Hepatocyte (in vitro differentiated cells): ENCODE measurements at regions not wholly inside any gene's neighbourhood (a gene's known extent, or its start where the extent isn't known, plus 50 kb on each side); places are given as distances from the start of the nearest gene placed in this dataset.
A peak's percentile ranks its signal among the peaks of the same experiment; 100 is the strongest.

ENCODE experiments used
- DNase-seq: peaks from one replicate; pipeline ENCODE4 v3.0.0-alpha.2; 2016; ENCODE audit warnings: low spot score
- H2AFZ ChIP-seq: fragments of 200-600 bp; sonication (generic); 2 replicates; pipeline ENCODE4 v1.6.0; 2016; ENCODE audit warnings: antibody characterized with exemption, mild to moderate bottlenecking
- H3K27ac ChIP-seq: fragments of 200-600 bp; sonication (generic); 2 replicates; pipeline ENCODE4 v1.5.1; 2016; ENCODE audit warnings: mild to moderate bottlenecking
- H3K27me3 ChIP-seq: fragments of 200-600 bp; sonication (generic); 2 replicates; pipeline ENCODE4 v1.6.1; 2016
- H3K36me3 ChIP-seq: fragments of 200-600 bp; sonication (generic); replicated peaks from 2 replicates; pipeline ENCODE4 v1.5.1; 2016; ENCODE audit warnings: low read depth; ENCODE audit not compliant: insufficient read depth
- H3K4me1 ChIP-seq: fragments of 200-600 bp; sonication (generic); 2 replicates; pipeline ENCODE4 v1.5.1; 2016; ENCODE audit warnings: mild to moderate bottlenecking, moderate library complexity; ENCODE audit not compliant: insufficient read depth
- H3K4me2 ChIP-seq: fragments of 200-600 bp; sonication (generic); 2 replicates; pipeline ENCODE4 v1.6.0; 2016
- H3K4me3 ChIP-seq: fragments of 200-600 bp; sonication (generic); 2 replicates; pipeline ENCODE4 v1.5.1; 2016; ENCODE audit warnings: mild to moderate bottlenecking
- H3K79me2 ChIP-seq: fragments of 200-600 bp; sonication (generic); 2 replicates; pipeline ENCODE4 v1.6.0; 2017; ENCODE audit warnings: mild to moderate bottlenecking
- H3K9me2 ChIP-seq: fragments of 200-600 bp; sonication (generic); replicated peaks from 2 replicates; pipeline ENCODE4 v1.6.0; 2017; ENCODE audit warnings: mild to moderate bottlenecking; ENCODE audit not compliant: insufficient read depth
- H3K9me3 ChIP-seq: fragments of 200-600 bp; sonication (generic); 2 replicates; pipeline ENCODE4 v1.5.1; 2016; ENCODE audit warnings: low read depth, mild to moderate bottlenecking
- H4K20me1 ChIP-seq: fragments of 200-600 bp; sonication (generic); 2 replicates; pipeline ENCODE4 v1.6.0; 2016; ENCODE audit warnings: mild to moderate bottlenecking; ENCODE audit not compliant: insufficient read depth, poor library complexity, severe bottlenecking
- EZH2 ChIP-seq: fragments of 200-600 bp; sonication (generic); IDR thresholded peaks from 2 replicates; pipeline ENCODE4 v1.6.1; 2016; ENCODE audit warnings: antibody characterized with exemption, mild to moderate bottlenecking, borderline replicate concordance
- EZH2phosphoT487 ChIP-seq: fragments of 200-600 bp; sonication (generic); IDR thresholded peaks from one replicate; pipeline ENCODE4 v1.6.1; 2018; ENCODE audit warnings: antibody characterized with exemption, mild to moderate bottlenecking, low read depth, moderate library complexity; ENCODE audit not compliant: unreplicated experiment, severe bottlenecking
- WGBS: methylation state at CpG from one replicate; pipeline ENCODE4 v1.1.6; 2016; ENCODE audit warnings: low lambda C conversion rate; ENCODE audit errors: missing lambda C conversion rate; 5-methylcytosine and 5-hydroxymethylcytosine counted together
- TF ChIP-seq, protein P1 (sequence below): fragments of 200-600 bp; sonication (generic); IDR thresholded peaks from 2 replicates; pipeline ENCODE4 v1.5.1; 2016; ENCODE audit warnings: antibody characterized with exemption, mild to moderate bottlenecking; ENCODE audit not compliant: poor library complexity

DNA sequence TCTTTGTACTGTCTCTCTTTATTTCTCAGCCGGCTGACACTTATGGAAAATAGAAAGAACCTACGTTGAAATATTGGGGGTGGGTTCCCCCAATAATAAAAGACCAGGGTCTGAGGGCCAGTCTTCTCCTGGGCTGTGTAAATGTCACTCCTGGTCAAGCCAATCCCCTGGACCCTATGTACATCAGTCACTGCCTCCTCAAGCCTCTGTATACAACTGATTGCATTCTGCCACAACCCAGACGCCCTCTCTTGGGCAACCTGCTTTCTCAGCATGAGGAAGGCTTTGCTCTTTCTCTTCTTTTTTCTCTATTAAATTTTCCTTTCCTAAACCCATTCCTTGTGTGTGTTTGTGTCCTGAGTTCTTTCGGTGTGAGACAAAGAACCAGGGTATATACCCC, 84.1 kb upstream of the SERBP1 start:
- H3K27ac ChIP-seq, result peak overlapping the region; percentile 73
- H3K9me2 ChIP-seq, result no peaks in the 10 kb centered on the region
- no peak overlapping the region for H3K4me3 ChIP-seq
- H3K9me3 ChIP-seq, result peaks cover 6% of the 10 kb centered on the region
- no peaks in the 10 kb centered on the region for H3K36me3 ChIP-seq
- no peak for DNase-seq
- H3K27me3 ChIP-seq, result no peaks in the 10 kb centered on the region
- no peak overlapping the region for H2AFZ ChIP-seq
- TF ChIP-seq, protein P1, sequence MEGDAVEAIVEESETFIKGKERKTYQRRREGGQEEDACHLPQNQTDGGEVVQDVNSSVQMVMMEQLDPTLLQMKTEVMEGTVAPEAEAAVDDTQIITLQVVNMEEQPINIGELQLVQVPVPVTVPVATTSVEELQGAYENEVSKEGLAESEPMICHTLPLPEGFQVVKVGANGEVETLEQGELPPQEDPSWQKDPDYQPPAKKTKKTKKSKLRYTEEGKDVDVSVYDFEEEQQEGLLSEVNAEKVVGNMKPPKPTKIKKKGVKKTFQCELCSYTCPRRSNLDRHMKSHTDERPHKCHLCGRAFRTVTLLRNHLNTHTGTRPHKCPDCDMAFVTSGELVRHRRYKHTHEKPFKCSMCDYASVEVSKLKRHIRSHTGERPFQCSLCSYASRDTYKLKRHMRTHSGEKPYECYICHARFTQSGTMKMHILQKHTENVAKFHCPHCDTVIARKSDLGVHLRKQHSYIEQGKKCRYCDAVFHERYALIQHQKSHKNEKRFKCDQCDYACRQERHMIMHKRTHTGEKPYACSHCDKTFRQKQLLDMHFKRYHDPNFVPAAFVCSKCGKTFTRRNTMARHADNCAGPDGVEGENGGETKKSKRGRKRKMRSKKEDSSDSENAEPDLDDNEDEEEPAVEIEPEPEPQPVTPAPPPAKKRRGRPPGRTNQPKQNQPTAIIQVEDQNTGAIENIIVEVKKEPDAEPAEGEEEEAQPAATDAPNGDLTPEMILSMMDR, result no peak
- no peak for TF ChIP-seq EZH2
- no peaks in the 10 kb centered on the region for H3K79me2 ChIP-seq
- H3K4me1 ChIP-seq, result peaks cover 8% of the 10 kb centered on the region
- H3K4me2 ChIP-seq, result no peak overlapping the region
- WGBS, result 84% methylated on average over 4 of the region's 4 CpGs
- no peaks in the 10 kb centered on the region for H4K20me1 ChIP-seq

DNA sequence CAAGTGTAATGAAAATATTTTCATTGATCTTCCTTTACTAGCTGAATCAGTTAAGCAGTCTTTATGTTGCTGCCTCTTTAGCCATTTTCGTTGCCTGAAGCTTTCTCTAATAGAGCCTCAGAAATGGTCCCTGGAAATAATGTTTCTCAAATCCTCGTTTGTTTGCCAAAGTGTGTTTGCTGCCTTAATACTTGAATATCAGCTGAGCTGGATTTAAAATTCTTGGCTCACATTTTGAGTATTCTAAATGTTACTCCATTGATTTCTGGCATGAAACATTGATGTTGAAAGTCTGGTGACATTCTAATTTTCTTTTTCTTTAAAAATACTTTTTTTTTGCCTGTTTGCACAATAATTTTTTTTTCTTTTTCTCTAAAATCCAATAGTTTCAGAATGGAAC, 84.6 kb upstream of the SERBP1 start:
- Histone ChIP-seq H2AFZ (no peak overlapping the region), H3K9me2 (no peaks in the 10 kb centered on the region), H3K27me3 (no peaks in the 10 kb centered on the region), H3K36me3 (no peaks in the 10 kb centered on the region), H4K20me1 (no peaks in the 10 kb centered on the region), H3K79me2 (no peaks in the 10 kb centered on the region), H3K4me3 (no peak overlapping the region), H3K4me2 (no peak overlapping the region), H3K4me1 (peaks cover 8% of the 10 kb centered on the region), H3K9me3 (peaks cover 6% of the 10 kb centered on the region), H3K27ac (peak overlapping the region; percentile 73)
- TF ChIP-seq EZH2, result no peak
- no peak for TF ChIP-seq EZH2phosphoT487
- TF ChIP-seq, protein P1, result no peak
- no peak for DNase-seq
- 87% methylated on average over 2 of the region's 2 CpGs for WGBS

DNA sequence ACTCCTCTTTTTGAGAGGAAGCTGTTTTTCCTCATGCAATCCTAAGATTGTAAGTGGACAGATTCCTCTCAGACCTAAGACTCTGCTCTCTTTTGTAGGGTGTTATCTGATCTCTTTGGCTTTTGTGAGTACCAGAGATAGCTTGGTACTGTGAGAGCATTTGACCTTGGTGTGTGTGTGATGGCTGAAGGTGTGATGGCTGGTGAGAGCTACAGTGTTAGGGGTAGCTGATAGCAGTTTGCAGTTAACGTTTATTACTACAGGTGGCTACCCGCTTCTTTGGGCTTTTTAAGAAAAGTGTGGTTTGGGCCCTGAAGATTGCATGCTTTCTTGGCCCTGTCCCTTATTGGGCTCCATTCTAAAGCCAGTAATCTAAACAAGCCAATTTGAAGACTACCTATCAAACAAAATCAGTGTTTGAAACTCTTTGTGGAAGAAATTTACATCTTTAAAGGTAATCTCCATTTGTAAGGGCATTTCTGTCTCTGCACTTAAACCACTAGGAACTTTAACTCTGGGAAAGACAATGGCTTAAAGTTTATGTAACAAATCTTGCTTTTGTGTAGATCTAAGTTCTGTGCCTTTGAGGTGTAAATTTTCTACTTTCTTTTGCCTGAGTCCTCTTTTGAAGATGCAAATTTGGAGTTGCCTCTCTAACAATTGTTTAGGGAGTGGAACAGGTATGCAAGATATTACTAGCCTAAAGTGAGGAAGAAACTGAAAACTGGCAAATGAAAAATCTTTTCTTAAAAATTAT, 85.3 kb upstream of the SERBP1 start:
- no peaks in the 10 kb centered on the region for H3K9me2 ChIP-seq
- 51% methylated on average over 2 of the region's 2 CpGs for WGBS

More for the DNA sequence above, 85.3 kb upstream of the SERBP1 start:
- Histone ChIP-seq H3K27me3 (no peaks in the 10 kb centered on the region), H4K20me1 (no peaks in the 10 kb centered on the region), H3K79me2 (no peaks in the 10 kb centered on the region), H3K36me3 (no peaks in the 10 kb centered on the region), H2AFZ (no peak overlapping the region), H3K9me3 (peaks cover 6% of the 10 kb centered on the region), H3K27ac (no peak overlapping the region), H3K4me3 (no peak overlapping the region), H3K4me2 (no peak overlapping the region), H3K4me1 (peaks cover 8% of the 10 kb centered on the region)
- TF ChIP-seq EZH2phosphoT487 (no peak), EZH2 (no peak)
- TF ChIP-seq, protein P1, result no peak
- no peak for DNase-seq
